BLaER1 treated with 17β-estradiol and CSF1 and Interleukin-3, amounts not matched to agents 10 nM and 100 nM (cell line): ENCODE measurements at regions not wholly inside any gene's neighbourhood (a gene's known extent, or its start where the extent isn't known, plus 50 kb on each side); places are given as distances from the start of the nearest gene placed in this dataset.
"Not testable (repeated sequence)": the region's sequence is repeated elsewhere in the genome, so short reads cannot be mapped to it uniquely, and the experiment has no call there.

ENCODE experiments used
- H3K27ac ChIP-seq, 11 experiments: shearing (Covaris generic); formaldehyde crosslinking; 2 replicates each; pipeline ENCODE4 v1.8.1; 2022
- H3K27me3 ChIP-seq, 11 experiments: shearing (Covaris generic); formaldehyde crosslinking; 2 replicates each; pipeline ENCODE4 v1.8.1; 2022
- H3K36me3 ChIP-seq, 11 experiments: shearing (Covaris generic); formaldehyde crosslinking; 2 replicates each; pipeline ENCODE4 v1.8.1; 2022
- H3K4me1 ChIP-seq, 10 experiments: shearing (Covaris generic); formaldehyde crosslinking; 2 replicates each; pipeline ENCODE4 v1.8.1; 2022
- H3K4me2 ChIP-seq, 11 experiments: shearing (Covaris generic); formaldehyde crosslinking; 2 replicates each; pipeline ENCODE4 v1.8.1; 2022
- H3K4me3 ChIP-seq, 10 experiments: shearing (Covaris generic); formaldehyde crosslinking; 2 replicates each; pipeline ENCODE4 v1.8.1; 2022
- H3K9ac ChIP-seq, 11 experiments: shearing (Covaris generic); formaldehyde crosslinking; 2 replicates each; pipeline ENCODE4 v1.8.1; 2022
- H3K9me3 ChIP-seq, 11 experiments: shearing (Covaris generic); formaldehyde crosslinking; replicated peaks in 1 of 11; 2 replicates each; pipeline ENCODE4 v1.8.1; 2022
- H4K20me1 ChIP-seq, 11 experiments: shearing (Covaris generic); formaldehyde crosslinking; 2 replicates each; pipeline ENCODE4 v1.8.1; 2022
- Cebpa-rat ChIP-seq, 11 experiments: shearing (Covaris generic); IDR thresholded peaks; 2 replicates each; pipeline ENCODE4 v1.8.1; 2022

DNA sequence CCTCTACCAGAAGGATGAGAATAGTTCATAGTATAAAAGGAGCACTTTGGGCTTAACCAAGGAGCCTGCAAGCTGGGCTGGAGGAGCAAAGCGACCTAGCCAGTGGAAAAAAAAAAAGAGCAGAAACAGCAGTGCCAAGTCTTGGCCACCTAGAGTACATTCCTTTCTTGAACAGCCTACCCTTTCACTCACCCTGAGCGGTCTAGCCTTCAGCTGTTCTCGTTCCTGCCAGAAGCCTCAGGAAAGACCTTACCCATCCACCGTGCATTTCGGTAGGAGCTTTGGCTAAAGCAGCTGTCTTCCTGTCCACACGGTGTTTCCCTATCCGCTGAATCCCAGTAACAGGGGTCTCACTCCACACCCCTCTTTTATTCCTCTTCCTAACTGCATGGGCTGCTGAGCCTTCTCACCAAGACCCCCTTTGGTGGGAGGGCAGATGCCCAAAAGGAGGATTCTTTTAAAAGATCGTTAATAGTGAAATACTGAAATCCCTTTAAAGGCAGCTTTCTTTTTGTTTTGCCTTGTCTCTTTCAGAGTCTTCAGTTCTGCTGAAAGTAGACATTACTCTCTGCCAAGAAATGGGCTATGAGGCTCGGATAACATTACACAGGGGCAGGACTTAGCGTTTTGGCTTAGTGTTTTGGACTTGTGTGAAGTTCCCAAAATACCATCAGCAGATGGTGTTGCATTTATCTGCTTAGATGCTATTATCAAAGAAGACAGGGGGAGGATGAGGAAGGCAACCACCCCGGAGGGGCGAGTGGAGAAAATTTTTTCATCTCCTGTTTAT lies 88.5 kb upstream of the METAP2 start:
- H3K36me3 ChIP-seq, result no peaks in the 10 kb centered on the region
- H3K9ac ChIP-seq, result no peak overlapping the region
- H3K4me2 ChIP-seq, result no peak overlapping the region
- H3K27ac ChIP-seq, result no peak overlapping the region
- H3K9me3 ChIP-seq, result peaks cover 0 to 4% (median 0%) of the 10 kb centered on the region in 11 experiments; a peak in 3 of 22 replicates
- H3K4me1 ChIP-seq, result no peaks in the 10 kb centered on the region
- H3K27me3 ChIP-seq, result no peaks in the 10 kb centered on the region
- H3K4me3 ChIP-seq, result no peak overlapping the region
- TF ChIP-seq Cebpa-rat (IDR thresholded peaks at IDR 0.05), result no peak
- H4K20me1 ChIP-seq, result no peaks in the 10 kb centered on the region

DNA sequence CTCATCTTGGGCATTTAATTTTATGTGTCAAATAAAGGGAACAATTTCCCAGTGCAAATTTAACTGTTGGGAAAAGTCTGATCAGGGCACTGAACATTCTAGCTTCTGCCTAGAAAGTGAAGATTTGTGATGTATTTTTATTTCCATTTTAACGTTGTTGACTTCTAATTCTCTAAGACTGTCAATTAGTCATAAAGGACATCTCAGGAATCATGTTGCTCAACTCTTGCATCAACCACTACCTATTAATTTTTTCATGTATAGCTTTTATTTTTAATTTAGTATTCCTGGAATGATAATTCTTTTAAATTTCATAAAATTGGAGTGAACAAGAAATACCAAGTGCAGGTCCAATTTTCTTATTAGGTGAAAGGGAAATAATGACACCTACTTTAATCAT lies 87.9 kb upstream of the METAP2 start:
- Histone ChIP-seq H3K27me3 (no peaks in the 10 kb centered on the region), H3K27ac (no peak overlapping the region), H4K20me1 (no peaks in the 10 kb centered on the region), H3K9me3 (peaks cover 0 to 10% (median 2%) of the 10 kb centered on the region in 11 experiments; a peak in 9 of 22 replicates), H3K4me2 (no peak overlapping the region), H3K4me1 (no peaks in the 10 kb centered on the region), H3K36me3 (no peaks in the 10 kb centered on the region), H3K9ac (no peak overlapping the region), H3K4me3 (no peak overlapping the region)
- no peak for TF ChIP-seq Cebpa-rat (IDR thresholded peaks at IDR 0.05)

DNA sequence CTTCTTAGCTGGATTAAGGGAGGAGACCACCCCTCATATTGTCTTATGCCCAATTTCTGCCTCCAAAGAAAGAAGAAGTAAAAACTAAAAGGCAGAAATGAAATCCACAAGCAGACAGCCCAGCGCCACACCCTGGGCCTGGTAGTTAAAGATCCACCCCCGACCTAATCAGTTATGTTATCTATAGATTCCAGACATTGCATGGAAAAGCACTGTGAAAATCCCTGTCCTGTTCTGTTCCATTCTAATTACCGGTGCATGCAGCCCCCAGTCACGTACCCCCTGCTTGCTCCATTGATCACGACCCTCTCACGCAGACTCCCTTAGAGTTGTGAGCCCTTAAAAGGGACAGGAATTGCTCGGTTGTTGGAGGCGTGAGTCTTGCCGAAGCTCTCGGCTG lies 85.7 kb upstream of the METAP2 start:
- H3K27me3 ChIP-seq, H4K20me1 ChIP-seq, H3K4me1 ChIP-seq, H3K4me2 ChIP-seq, H3K36me3 ChIP-seq, H3K4me3 ChIP-seq, H3K27ac ChIP-seq, H3K9ac ChIP-seq: not testable (repeated sequence)
- H3K9me3 ChIP-seq, result peaks cover 11 to 28% (median 23%) of the 10 kb centered on the region in 11 experiments

- Histone ChIP-seq H3K4me2 (no peak overlapping the region), H3K4me1 (no peaks in the 10 kb centered on the region), H3K9me3 (peaks cover 30 to 47% (median 42%) of the 10 kb centered on the region in 11 experiments), H3K36me3 (no peaks in the 10 kb centered on the region), H3K4me3 (no peak overlapping the region), H3K9ac (no peak overlapping the region), H3K27ac (no peak overlapping the region), H4K20me1 (no peaks in the 10 kb centered on the region), H3K27me3 (no peaks in the 10 kb centered on the region)
- no peak for TF ChIP-seq Cebpa-rat (IDR thresholded peaks at IDR 0.05)
These were observed 83.8 kb upstream of the METAP2 start for GRCh38 chr12:95390192-95390591.

GRCh38 chr12:95390932-95391331 lies 83.0 kb upstream of the METAP2 start:
- no peak overlapping the region for H3K27ac ChIP-seq
- no peak overlapping the region for H3K4me2 ChIP-seq
- H3K9ac ChIP-seq, result no peak overlapping the region
- no peaks in the 10 kb centered on the region for H4K20me1 ChIP-seq
- no peaks in the 10 kb centered on the region for H3K27me3 ChIP-seq
- H3K4me3 ChIP-seq, result no peak overlapping the region
- TF ChIP-seq Cebpa-rat (IDR thresholded peaks at IDR 0.05), result no peak
- H3K9me3 ChIP-seq, result peaks cover 33 to 49% (median 47%) of the 10 kb centered on the region in 11 experiments
- H3K36me3 ChIP-seq, result no peaks in the 10 kb centered on the region
- H3K4me1 ChIP-seq, result no peaks in the 10 kb centered on the region

DNA sequence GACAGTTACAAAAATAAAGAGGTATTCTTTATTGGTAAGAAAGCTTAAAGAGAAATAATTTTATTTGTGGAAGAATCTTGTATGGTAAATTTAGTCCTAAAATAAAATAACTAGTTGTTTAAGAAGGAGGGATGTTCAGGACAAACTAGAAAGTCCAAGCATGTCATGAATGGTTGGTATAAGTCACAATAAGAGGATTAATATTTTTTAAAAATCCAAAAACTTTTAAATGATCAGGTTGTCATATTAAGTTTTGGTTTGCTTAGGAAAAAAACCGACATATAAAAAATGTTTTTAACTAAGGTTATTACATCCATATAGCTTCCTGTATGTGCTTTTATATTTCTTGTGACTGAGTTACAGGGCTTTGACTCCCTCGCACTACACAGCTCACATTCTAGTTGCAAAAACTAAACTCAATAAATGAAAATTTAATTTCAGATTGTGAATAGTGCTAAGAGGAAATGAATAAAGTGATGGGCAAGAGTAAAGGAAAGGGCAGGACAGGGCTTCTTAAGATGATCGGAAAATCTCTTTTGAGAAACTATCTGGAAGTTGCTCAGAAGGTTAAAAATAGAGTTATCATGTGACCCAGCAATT lies 80.7 kb upstream of the METAP2 start:
- Histone ChIP-seq H4K20me1 (no peaks in the 10 kb centered on the region), H3K27me3 (no peaks in the 10 kb centered on the region), H3K4me2 (no peak overlapping the region), H3K4me3 (no peak overlapping the region; a peak in 1 of 20 replicates), H3K27ac (no peak overlapping the region), H3K9me3 (peaks cover 33 to 49% (median 47%) of the 10 kb centered on the region in 11 experiments), H3K4me1 (no peaks in the 10 kb centered on the region), H3K36me3 (no peaks in the 10 kb centered on the region), H3K9ac (no peak overlapping the region)
- no peak for TF ChIP-seq Cebpa-rat (IDR thresholded peaks at IDR 0.05)

DNA sequence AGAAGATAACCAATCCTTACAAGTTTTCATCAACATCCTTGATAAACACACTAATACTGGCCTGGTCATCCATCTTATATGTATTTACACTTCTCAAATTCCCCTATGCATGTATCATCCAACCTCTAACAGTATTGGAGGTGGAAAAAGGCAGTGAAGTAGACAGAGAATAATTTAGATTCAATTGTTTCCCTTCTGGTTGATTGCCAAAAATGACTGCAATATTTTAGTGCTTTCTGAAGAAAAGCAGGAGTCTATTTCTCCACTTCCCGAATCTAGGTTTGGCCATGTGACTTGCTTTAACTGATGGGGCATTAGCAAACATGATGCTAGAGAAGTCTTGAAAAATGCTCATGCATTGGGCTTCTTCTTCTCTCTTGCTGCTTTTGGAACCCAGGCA lies 78.3 kb upstream of the METAP2 start:
- Histone ChIP-seq H3K27me3 (no peaks in the 10 kb centered on the region), H3K9ac (no peak overlapping the region), H3K9me3 (peaks cover 33 to 48% (median 42%) of the 10 kb centered on the region in 11 experiments), H3K4me1 (no peaks in the 10 kb centered on the region), H3K4me2 (no peak overlapping the region), H4K20me1 (no peaks in the 10 kb centered on the region), H3K36me3 (no peaks in the 10 kb centered on the region), H3K4me3 (no peak overlapping the region), H3K27ac (no peak overlapping the region)
- no peak for TF ChIP-seq Cebpa-rat (IDR thresholded peaks at IDR 0.05)

DNA sequence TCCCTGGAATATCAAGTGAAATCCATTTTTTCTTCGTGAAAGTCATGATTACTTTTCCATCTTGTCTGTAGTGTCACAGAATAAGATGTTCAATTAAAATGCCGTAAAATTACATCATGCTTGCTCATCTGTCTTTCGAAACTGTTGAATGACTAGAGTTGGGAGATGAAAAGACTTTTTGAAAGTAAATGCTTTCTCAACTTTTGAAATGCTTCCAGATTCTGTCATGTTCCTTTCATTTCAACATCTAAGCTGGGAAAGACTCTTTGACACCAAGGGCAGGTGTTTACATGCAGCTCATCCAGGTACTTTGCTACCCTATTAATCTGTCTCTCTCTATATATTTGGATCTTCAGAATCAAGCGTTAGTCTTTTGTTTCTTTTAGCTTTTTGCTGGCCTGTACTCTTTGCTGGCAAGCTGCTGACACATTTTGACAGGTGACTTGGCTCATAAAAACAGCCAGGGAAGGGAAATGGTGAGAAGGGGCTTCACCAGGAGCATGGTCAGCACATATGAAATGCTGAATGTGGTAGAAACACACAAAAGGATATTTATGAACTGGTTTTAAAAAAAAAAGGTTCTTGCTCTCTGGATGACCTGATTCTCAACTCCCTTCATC lies 77.0 kb upstream of the METAP2 start:
- no peak for TF ChIP-seq Cebpa-rat (IDR thresholded peaks at IDR 0.05)
- H3K36me3 ChIP-seq, result no peaks in the 10 kb centered on the region
- H3K4me2 ChIP-seq, result no peak overlapping the region
- no peaks in the 10 kb centered on the region for H4K20me1 ChIP-seq
- no peaks in the 10 kb centered on the region for H3K27me3 ChIP-seq
- H3K4me1 ChIP-seq, result no peaks in the 10 kb centered on the region
- H3K9ac ChIP-seq, result no peak overlapping the region
- H3K4me3 ChIP-seq, result no peak overlapping the region
- peaks cover 30 to 38% (median 33%) of the 10 kb centered on the region in 11 experiments for H3K9me3 ChIP-seq
- H3K27ac ChIP-seq, result no peak overlapping the region

DNA sequence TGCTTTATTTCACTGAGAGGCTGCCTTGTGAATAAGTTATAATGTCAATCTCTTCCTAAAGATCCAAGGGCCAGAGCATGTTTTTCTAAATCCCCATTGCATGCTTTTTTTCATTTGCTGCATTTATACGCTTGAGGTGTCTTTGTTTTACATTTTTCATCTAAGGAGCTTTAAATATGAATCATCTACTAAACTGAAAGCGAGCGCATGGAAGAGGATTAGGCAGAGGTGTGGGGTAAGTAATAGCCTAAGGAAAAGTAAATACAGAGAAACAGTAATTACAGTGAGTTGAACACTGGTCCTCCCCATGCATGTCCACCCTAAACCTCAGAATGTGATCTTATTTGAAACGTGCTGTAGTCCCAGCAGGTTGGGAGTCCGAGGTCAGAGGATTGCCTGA lies 76.4 kb upstream of the METAP2 start:
- Histone ChIP-seq H3K9ac (no peak overlapping the region), H3K4me3 (no peak overlapping the region), H3K4me2 (no peak overlapping the region), H3K4me1 (no peaks in the 10 kb centered on the region), H3K27ac (no peak overlapping the region), H3K27me3 (no peaks in the 10 kb centered on the region), H4K20me1 (no peaks in the 10 kb centered on the region), H3K36me3 (no peaks in the 10 kb centered on the region), H3K9me3 (peaks cover 26 to 32% (median 30%) of the 10 kb centered on the region in 11 experiments)
- no peak for TF ChIP-seq Cebpa-rat (IDR thresholded peaks at IDR 0.05)
